HepG2 (cell line): ENCODE measurements at regions not wholly inside any gene's neighbourhood (a gene's known extent, or its start where the extent isn't known, plus 50 kb on each side); places are given as distances from the start of the nearest gene placed in this dataset.

Experiments
- EZH2 ChIP-seq: conservative IDR thresholded peaks from 2 replicates; pipeline ENCODE4 v1.6.1; 2012; ENCODE audit warnings: mild to moderate bottlenecking, low read depth, low read length, moderate library complexity
- HOXA3 ChIP-seq: sonication (generic); formaldehyde crosslinking; IDR thresholded peaks from 2 replicates; pipeline ENCODE4 v1.5.0; 2020; ENCODE audit warnings: missing genetic modification reagents
- HOXA7 ChIP-seq: sonication (generic); formaldehyde crosslinking; IDR thresholded peaks from 2 replicates; pipeline ENCODE4 v1.8.1; 2022; ENCODE audit warnings: mild to moderate bottlenecking, missing genetic modification reagents, moderate library complexity
- JDP2 ChIP-seq: sonication (generic); formaldehyde crosslinking; IDR thresholded peaks from 2 replicates; pipeline ENCODE4 v1.8.1; 2022; ENCODE audit warnings: missing genetic modification reagents, borderline replicate concordance
- MTA1 ChIP-seq: sonication (generic); formaldehyde crosslinking; IDR thresholded peaks from 2 replicates; pipeline ENCODE4 v1.4.0; 2020; ENCODE audit warnings: missing genetic modification reagents, mild to moderate bottlenecking, borderline replicate concordance
- MTA3 ChIP-seq: sonication (generic); formaldehyde crosslinking; IDR thresholded peaks from 2 replicates; pipeline ENCODE4 v1.4.0; 2020; ENCODE audit warnings: missing genetic modification reagents
- MYC ChIP-seq: sonication (generic); formaldehyde crosslinking; IDR thresholded peaks from 2 replicates; pipeline ENCODE4 v1.9.0; 2021; ENCODE audit warnings: missing genetic modification reagents, borderline replicate concordance
- NR2F2 ChIP-seq: IDR thresholded peaks from 2 replicates; pipeline ENCODE4 v1.6.1; 2012; ENCODE audit warnings: low read depth, inconsistent platforms, borderline replicate concordance
- PHB2 ChIP-seq: fragments of 450-650 bp; IDR thresholded peaks from 2 replicates; pipeline ENCODE4 v1.6.1; 2018; ENCODE audit not compliant: partially characterized antibody
- SP5 ChIP-seq: IDR thresholded peaks from 2 replicates; pipeline ENCODE4 v1.6.1; 2016; ENCODE audit warnings: low read depth, borderline replicate concordance
- ZFP62 ChIP-seq: sonication (generic); formaldehyde crosslinking; IDR thresholded peaks from 2 replicates; pipeline ENCODE4 v1.4.0; 2020; ENCODE audit warnings: missing genetic modification reagents
- ZNF10 ChIP-seq: sonication (generic); formaldehyde crosslinking; IDR thresholded peaks from 2 replicates; pipeline ENCODE4 v1.4.0; 2020; ENCODE audit warnings: mild to moderate bottlenecking, low read depth, missing genetic modification reagents, borderline replicate concordance
- ZNF264 ChIP-seq: sonication (generic); formaldehyde crosslinking; IDR thresholded peaks from 2 replicates; pipeline ENCODE4 v1.4.0; 2020; ENCODE audit warnings: missing genetic modification reagents
- ZNF430 ChIP-seq: sonication (generic); formaldehyde crosslinking; IDR thresholded peaks from 2 replicates; pipeline ENCODE4 v1.9.0; 2021; ENCODE audit warnings: mild to moderate bottlenecking, missing genetic modification reagents
- ZNF431 ChIP-seq: sonication (generic); formaldehyde crosslinking; IDR thresholded peaks from 2 replicates; pipeline ENCODE4 v1.9.0; 2022; ENCODE audit warnings: missing genetic modification reagents, low read depth, mild to moderate bottlenecking, borderline replicate concordance
- ZNF629 ChIP-seq: sonication (generic); formaldehyde crosslinking; conservative IDR thresholded peaks from 2 replicates; pipeline ENCODE4 v1.5.0; 2020; ENCODE audit warnings: missing genetic modification reagents
- ZNF788 ChIP-seq: sonication (generic); formaldehyde crosslinking; IDR thresholded peaks from 2 replicates; pipeline ENCODE4 v1.5.0; 2020; ENCODE audit warnings: mild to moderate bottlenecking, missing genetic modification reagents, borderline replicate concordance
- ZNF816 ChIP-seq: sonication (generic); formaldehyde crosslinking; IDR thresholded peaks from 2 replicates; pipeline ENCODE4 v1.8.0; 2022; ENCODE audit warnings: missing genetic modification reagents, mild to moderate bottlenecking, borderline replicate concordance
- ZNF878 ChIP-seq: sonication (generic); formaldehyde crosslinking; IDR thresholded peaks from 2 replicates; pipeline ENCODE4 v1.8.1; 2023; ENCODE audit warnings: mild to moderate bottlenecking, missing genetic modification reagents, moderate library complexity
- TF ChIP-seq, protein P1 (sequence below): sonication (generic); formaldehyde crosslinking; conservative IDR thresholded peaks from 2 replicates; pipeline ENCODE4 v1.8.0; 2022; ENCODE audit warnings: low read depth, missing genetic modification reagents
- TF ChIP-seq, protein P2 (sequence below): IDR thresholded peaks from 2 replicates; pipeline ENCODE4 v1.6.1; 2016
- TF ChIP-seq, protein P3 (sequence below): sonication (generic); formaldehyde crosslinking; IDR thresholded peaks from 2 replicates; pipeline ENCODE4 v1.5.1; 2020; ENCODE audit warnings: mild to moderate bottlenecking, missing genetic modification reagents
- TF ChIP-seq, protein P4 (sequence below): sonication (generic); formaldehyde crosslinking; IDR thresholded peaks from 2 replicates; pipeline ENCODE4 v1.8.0; 2022; ENCODE audit warnings: mild to moderate bottlenecking, missing genetic modification reagents, borderline replicate concordance

DNA sequence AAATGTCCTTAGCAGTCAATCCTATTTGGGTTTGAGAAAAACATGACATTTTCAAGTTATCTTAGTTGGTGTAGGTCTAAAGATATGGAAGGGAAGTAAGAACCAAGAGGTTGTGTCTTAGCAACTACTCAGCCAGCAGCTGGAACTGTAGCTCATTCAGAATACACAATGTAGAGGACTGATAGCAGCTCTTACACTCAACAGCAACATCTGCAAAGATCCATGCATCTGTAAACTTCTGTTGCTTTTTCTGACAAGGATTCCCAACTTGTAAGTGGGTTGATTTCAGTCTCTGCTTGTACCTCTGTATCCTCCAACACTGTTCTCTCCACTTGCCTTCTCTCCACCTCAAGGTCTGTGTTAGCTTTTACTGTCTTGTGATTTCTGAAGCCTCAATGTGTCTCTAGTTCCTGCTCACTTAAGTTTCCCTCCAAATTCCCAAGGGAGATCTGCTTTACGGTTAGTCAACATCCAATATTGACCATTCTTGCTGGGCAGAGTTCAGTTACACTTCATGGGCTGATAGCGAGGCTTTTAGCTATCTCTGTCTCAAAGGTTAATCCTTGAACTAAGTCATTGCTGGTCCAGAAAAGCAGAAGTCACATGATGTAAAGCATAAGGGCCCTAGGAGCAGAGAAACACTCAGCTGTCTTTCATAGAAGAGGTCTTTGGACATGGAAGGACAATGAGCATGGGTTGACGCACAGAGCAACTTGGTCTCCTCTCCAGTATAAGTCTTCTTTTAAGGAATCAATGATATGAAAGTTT is 71.6 kb upstream of the LGSN start (continued):
- TF ChIP-seq ZNF264 (CRISPR knock-in tag) (peak; percentile 98), ZNF430 (CRISPR knock-in tag) (peak; percentile 82), ZNF10 (CRISPR knock-in tag) (no peak), PHB2 (no peak), MTA3 (CRISPR knock-in tag) (no peak), ZFP62 (CRISPR knock-in tag) (no peak), ZNF878 (CRISPR knock-in tag) (peak; percentile 98), ZNF816 (CRISPR knock-in tag) (peak; percentile 4; the same call in 1 of the 2 replicates), EZH2 (no peak), NR2F2 (peak; percentile 93), JDP2 (CRISPR knock-in tag) (peak; percentile 32; the same call in 1 of the 2 replicates), SP5 (CRISPR knock-in tag) (peak; percentile 76), MYC (CRISPR knock-in tag) (no peak), MTA1 (CRISPR knock-in tag) (peak; percentile 49; the same call in 1 of the 2 replicates), HOXA3 (peak; percentile 95), ZNF788 (peak; percentile 89; the same call in 1 of the 2 replicates), ZNF629 (peak; percentile 77), HOXA7 (no peak), ZNF431 (CRISPR knock-in tag) (peak; percentile 83; the same call in 1 of the 2 replicates)
- TF ChIP-seq, protein P1, sequence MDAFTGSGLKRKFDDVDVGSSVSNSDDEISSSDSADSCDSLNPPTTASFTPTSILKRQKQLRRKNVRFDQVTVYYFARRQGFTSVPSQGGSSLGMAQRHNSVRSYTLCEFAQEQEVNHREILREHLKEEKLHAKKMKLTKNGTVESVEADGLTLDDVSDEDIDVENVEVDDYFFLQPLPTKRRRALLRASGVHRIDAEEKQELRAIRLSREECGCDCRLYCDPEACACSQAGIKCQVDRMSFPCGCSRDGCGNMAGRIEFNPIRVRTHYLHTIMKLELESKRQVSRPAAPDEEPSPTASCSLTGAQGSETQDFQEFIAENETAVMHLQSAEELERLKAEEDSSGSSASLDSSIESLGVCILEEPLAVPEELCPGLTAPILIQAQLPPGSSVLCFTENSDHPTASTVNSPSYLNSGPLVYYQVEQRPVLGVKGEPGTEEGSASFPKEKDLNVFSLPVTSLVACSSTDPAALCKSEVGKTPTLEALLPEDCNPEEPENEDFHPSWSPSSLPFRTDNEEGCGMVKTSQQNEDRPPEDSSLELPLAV (CRISPR knock-in tag) = no peak
- TF ChIP-seq, protein P2, sequence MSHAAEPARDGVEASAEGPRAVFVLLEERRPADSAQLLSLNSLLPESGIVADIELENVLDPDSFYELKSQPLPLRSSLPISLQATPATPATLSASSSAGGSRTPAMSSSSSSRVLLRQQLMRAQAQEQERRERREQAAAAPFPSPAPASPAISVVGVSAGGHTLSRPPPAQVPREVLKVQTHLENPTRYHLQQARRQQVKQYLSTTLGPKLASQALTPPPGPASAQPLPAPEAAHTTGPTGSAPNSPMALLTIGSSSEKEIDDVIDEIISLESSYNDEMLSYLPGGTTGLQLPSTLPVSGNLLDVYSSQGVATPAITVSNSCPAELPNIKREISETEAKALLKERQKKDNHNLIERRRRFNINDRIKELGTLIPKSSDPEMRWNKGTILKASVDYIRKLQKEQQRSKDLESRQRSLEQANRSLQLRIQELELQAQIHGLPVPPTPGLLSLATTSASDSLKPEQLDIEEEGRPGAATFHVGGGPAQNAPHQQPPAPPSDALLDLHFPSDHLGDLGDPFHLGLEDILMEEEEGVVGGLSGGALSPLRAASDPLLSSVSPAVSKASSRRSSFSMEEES (CRISPR knock-in tag) = peak; percentile 99
- TF ChIP-seq, protein P3, sequence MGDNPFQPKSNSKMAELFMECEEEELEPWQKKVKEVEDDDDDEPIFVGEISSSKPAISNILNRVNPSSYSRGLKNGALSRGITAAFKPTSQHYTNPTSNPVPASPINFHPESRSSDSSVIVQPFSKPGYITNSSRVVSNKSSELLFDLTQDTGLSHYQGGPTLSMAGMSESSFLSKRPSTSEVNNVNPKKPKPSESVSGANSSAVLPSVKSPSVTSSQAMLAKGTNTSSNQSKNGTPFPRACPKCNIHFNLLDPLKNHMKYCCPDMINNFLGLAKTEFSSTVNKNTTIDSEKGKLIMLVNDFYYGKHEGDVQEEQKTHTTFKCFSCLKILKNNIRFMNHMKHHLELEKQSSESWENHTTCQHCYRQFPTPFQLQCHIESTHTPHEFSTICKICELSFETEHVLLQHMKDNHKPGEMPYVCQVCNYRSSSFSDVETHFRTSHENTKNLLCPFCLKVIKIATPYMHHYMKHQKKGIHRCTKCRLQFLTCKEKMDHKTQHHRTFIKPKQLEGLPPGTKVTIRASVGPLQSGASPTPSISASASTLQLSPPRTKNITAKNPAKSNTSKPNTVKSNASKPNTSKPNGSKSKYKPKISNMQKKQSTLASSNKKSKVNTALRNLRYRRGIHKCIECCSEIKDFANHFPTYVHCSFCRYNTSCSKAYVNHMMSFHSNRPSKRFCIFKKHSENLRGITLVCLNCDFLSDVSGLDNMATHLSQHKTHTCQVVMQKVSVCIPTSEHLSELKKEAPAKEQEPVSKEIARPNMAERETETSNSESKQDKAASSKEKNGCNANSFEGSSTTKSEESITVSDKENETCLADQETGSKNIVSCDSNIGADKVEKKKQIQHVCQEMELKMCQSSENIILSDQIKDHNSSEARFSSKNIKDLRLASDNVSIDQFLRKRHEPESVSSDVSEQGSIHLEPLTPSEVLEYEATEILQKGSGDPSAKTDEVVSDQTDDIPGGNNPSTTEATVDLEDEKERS (CRISPR knock-in tag) = peak; percentile 99
- TF ChIP-seq, protein P4, sequence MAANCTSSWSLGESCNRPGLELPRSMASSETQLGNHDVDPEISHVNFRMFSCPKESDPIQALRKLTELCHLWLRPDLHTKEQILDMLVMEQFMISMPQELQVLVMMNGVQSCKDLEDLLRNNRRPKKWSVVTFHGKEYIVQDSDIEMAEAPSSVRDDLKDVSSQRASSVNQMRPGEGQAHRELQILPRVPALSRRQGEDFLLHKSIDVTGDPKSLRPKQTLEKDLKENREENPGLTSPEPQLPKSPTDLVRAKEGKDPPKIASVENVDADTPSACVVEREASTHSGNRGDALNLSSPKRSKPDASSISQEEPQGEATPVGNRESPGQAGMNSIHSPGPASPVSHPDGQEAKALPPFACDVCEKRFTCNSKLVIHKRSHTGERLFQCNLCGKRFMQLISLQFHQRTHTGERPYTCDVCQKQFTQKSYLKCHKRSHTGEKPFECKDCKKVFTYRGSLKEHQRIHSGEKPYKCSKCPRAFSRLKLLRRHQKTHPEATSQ (CRISPR knock-in tag) = peak; percentile 96; the same call in 1 of the 2 replicates
